ENCODE measurements at regions not wholly inside any gene's neighbourhood (a gene's known extent, or its start where the extent isn't known, plus 50 kb on each side); places are given as distances from the start of the nearest gene placed in this dataset.
A peak's percentile ranks its signal among the peaks of the same experiment; 100 is the strongest.
"Not testable (repeated sequence)": the region's sequence is repeated elsewhere in the genome, so short reads cannot be mapped to it uniquely, and the experiment has no call there.

- DNase-seq (ENCODE audit: low spot score): not testable (repeated sequence)
Observed at GRCh38 chr9:62874745-62875599, 1685.1 kb downstream of the SPATA31A7 start.

GRCh38 chr9:62877552-62877951 lies 1687.7 kb downstream of the SPATA31A7 start:
- DNase-seq (ENCODE audit: low spot score): not testable (repeated sequence)

DNA sequence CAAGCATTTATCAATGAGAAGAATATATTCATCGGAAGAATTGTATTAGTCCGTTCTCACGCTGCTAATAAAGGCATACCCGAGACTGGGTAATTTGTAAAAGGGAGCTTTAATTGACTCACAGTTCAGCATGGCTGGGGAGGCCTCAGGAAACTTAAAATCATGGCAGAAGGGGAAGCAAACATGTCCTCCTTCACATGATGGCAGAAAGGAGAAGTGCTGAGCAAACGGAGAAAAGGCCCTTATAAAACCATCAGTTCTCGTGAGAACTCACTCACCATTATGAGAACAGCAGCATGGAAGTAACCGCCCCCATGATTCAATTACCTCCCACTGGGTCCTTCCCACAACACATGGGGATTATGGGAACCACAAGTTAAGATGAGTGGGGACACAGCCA lies 1688.2 kb downstream of the SPATA31A7 start:
- not testable (repeated sequence) for DNase-seq (ENCODE audit: low spot score)

DNA sequence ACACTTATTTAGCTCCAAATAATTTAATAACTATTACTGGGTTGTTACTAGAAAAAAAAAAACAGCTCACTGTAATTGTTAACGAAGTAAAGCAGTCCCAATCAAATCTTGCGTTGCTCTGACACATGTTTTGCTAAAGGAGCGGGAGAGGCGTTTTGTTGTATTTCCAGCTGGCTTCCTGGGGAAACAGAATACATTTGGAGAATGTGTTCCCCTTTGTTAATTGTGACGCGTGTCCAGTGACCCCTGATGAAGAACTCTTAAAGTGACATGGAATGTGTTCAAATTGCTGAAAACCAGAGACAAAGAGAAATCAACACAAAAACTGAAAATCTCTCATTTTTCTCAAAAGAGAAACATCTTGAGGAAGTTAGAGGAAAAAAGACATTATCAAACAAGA lies 1690.6 kb downstream of the SPATA31A7 start:
- not testable (repeated sequence) for DNase-seq (ENCODE audit: low spot score)

GRCh38 chr9:62880971-62881370 lies 1691.1 kb downstream of the SPATA31A7 start:
- not testable (repeated sequence) for DNase-seq (ENCODE audit: low spot score)

DNA sequence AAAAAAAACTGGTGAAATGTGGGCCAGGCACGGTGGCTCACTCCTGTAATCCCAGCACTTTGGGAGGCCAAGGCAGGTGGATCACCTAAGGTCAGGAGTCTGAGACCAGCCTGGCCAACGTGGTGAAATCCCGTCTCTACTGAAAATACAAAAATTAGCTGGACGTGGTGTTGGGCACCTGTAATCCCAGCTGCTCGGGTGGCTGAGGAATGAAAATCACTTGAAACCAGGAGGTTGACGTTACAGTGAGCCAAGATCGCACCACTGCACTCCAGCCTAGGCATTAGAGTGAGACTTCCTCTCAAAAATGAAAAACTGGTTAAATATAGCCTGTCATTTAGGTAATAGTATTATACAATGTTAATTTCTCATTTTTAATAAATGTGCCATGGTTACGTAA lies 1692.0 kb downstream of the SPATA31A7 start:
- not testable (repeated sequence) for DNase-seq (ENCODE audit: low spot score)

DNA sequence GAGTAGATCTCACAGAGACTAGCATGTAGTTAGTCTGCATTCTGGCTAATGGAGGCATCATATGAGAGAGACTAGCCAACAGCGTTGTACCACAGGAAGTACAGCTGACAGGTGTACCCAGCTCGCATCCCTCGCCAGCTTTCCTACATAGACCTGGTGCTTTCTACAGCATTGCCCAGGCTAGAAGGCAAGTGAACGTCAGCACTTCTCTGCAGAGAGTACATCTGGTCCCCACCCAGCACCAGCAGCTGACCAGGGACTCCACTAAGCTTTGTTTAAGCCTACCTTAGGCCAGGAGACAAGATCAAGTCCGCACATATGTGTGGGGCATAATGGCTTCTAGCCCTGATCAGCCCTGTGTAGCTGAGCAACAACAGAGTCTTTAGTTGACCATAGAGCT lies 1692.9 kb downstream of the SPATA31A7 start:
- not testable (repeated sequence) for DNase-seq (ENCODE audit: low spot score)

DNA sequence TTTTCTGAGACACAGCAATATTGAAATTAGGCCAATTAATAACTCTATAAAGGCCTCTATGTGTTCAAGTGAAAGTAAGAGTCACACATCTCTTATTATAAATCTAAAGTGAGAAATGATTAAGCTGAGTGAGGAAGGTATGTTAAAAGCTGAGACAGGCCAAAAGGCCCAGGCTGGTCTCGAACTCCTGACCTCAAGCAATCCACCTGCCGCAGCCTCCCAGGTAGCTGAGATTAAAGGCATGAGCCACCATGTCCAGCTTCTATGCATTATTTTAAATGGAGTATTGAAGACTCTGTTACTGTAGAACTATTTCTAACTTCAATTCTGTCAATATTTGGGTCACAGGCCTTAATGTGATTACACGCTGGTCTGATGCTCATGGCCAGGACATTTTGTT lies 1706.9 kb downstream of the SPATA31A7 start:
- DNase-seq (ENCODE audit: low spot score): not testable (repeated sequence)

DNA sequence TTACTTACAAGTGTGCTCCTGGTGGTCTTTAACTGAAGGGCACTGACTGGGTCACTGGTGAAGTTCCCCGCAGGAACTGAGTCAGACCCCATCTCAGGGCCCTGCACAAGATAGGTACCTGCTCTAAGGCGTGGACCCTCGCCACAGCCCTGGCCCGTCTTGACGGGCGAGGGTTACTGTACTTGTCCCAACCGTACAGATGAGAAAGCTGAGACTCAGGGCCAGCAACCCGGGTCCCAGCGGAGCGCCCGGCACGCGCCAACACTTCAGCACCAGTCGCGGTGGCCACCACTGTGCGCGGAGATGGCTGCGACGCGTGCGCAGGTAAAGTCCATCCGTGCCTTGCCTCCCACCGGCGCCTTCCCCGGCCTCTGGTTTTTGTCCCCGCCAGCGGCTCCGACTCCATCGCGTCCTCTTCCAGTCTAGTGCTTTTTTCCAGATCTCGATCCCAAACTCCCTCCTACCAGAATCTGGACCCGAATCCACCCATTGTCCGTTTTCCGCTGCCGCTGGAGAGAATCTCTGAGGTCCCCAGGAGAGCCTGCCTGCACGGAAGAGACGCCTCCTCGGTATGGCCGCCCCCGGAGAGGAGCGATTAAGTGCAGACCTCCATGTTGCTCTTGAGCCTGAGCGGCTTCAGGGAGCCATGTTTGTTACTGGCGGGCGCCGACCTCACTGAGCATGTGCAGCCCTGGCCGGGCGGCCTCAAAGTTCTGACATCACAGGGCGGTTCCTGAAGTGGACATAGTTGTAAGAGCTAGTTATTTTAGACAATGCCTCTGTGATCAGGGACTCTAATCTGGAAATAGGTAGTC lies 1707.8 kb downstream of the SPATA31A7 start:
- peak; percentile 73 for DNase-seq (ENCODE audit: low spot score)

DNA sequence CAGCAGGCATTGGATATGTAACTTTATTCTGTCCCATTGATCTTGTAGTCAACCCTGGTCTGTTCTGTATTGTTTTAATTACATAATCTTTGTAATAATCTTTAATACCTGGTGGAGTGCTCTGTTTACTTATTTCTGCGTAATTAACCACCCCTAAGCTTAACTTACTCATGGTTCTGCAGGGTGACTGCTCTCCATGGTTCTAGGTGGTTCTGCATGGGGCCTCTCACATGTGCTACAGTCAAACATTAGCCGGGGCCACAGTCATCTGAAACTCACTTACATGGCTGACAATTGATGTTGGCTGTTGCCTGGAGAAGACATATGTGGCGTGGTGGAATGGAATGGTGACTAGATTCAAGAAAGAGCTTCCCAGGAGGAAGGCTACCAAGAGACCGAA lies 1709.8 kb downstream of the SPATA31A7 start:
- DNase-seq (ENCODE audit: low spot score): not testable (repeated sequence)

DNA sequence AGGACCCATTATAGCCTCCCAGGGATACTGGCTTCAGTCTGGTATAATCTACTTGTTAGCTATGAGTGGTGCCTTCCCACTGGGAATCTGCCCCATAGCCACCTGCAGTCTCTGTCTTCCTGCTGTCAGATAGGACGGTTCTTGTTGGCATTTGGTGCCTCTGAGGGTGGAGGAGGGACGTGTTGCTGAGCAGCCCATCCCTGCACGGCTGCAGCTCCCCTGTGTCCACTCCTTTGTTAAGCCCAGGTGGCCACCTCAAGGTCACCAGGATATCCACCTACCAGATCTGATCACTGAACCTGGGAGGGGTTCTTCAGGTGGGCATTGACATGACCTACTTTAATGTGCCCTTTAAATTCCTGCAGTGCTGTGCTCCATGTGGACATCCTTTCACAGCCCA lies 1714.2 kb downstream of the SPATA31A7 start:
- not testable (repeated sequence) for DNase-seq (ENCODE audit: low spot score)

- DNase-seq (ENCODE audit: low spot score): not testable (repeated sequence)
Observed at GRCh38 chr9:62905722-62906121, 1715.9 kb downstream of the SPATA31A7 start.

GRCh38 chr9:62907866-62908265 lies 1718.0 kb downstream of the SPATA31A7 start:
- DNase-seq (ENCODE audit: low spot score): not testable (repeated sequence)

DNA sequence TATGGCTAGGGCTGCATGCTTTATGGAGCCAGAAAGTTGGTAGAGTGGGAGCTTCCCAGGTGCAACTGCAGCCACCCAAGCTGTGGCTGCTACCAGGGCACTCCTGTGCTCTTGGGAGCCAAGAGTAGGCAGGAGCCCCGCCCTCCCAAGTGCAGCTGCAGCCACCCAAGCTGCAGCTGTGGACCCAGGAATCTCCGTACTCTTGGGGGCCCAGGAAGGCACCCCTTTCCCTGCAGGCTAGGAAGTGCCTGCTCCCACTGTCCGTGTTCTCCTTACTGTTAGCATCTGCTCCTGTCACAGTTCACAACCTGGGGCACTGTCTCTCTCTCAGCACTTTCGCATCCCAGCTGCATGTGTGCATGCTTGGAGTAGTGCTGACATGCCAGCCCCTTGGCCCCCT lies 1718.4 kb downstream of the SPATA31A7 start:
- DNase-seq (ENCODE audit: low spot score): not testable (repeated sequence)

GRCh38 chr9:62909447-62909846 lies 1719.6 kb downstream of the SPATA31A7 start:
- DNase-seq (ENCODE audit: low spot score): not testable (repeated sequence)

DNA sequence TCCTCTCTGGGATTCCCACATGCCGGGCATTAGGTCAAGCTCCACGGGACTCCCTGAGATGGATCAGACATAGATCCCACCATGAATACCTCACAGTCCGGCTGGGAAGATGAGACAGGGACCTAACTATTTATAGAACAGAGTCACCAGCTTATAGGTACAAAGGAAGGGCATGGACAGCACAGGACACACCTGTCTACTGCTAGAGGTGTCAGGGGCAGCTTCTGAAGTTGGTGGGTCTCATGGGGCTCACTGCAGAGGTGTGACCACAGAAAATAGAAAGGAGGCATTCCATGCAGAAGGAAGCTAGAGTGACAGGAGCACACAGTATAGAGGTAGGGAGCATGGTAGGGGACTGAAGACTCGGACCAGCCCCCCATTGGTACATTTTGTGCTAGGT lies 1722.4 kb downstream of the SPATA31A7 start:
- not testable (repeated sequence) for DNase-seq (ENCODE audit: low spot score)

DNA sequence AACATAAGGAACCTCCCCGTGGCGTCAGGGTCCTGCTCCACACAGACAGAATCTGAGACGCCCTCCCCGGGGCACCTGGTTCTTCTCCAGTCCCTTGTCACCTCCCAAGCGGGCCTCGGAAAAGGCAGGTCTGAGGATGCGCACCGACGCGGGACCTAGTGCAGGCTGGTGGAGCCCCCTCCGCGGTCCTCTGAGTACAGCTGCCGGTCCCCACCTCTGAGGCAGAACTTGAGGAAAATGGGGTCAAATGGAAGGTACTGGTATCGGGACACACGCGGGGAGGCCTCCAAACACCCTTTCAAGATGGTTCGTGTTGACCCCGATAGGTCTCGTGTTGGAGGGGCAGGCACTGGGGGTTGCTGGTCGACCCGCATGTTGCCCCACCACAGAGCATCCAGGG lies 1725.3 kb downstream of the SPATA31A7 start:
- not testable (repeated sequence) for DNase-seq (ENCODE audit: low spot score)

DNA sequence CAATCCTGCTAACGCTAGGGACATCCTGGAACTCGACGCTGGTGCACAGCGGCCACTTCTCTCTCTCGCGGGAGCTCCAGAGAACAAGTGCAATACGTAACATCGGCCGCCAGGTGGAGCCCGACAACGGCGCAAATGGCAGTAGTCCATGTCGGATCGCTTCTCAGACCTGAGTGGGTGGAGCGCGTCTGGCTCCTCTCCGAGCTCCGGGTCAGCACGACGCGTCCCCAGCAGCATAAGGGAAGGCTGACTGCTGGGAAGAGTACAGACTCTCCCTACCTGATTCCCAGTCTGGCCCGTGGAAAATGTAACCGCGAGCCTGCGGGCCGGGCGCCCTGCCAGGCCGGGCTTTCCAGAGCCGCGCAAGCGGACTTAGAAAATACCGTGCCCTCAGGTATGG lies 1725.8 kb downstream of the SPATA31A7 start:
- DNase-seq (ENCODE audit: low spot score): not testable (repeated sequence)

GRCh38 chr9:62918648-62919385 lies 1729.0 kb downstream of the SPATA31A7 start:
- not testable (repeated sequence) for DNase-seq (ENCODE audit: low spot score)

- DNase-seq (ENCODE audit: low spot score): not testable (repeated sequence)
Observed at GRCh38 chr9:62931484-62931883, 1741.6 kb downstream of the SPATA31A7 start.

DNA sequence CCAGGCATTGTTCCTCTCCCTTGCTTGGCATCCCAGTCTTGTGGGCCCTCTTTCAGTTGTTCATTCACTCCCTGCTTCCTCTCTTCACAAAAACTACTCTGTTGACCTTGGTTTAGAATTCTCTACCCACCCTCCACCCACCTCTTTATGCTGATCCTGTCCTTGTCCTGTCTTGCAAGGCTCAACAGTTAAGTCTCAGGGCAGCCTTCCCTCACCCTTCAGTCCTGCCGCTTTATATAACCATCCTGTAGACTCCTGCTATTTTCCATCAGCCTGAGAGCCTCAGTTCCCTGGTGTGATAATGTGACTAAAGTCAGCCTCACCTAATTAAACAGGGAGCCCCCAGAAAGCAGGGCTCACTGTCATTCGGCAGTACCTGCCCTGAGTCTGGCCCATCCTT lies 1763.0 kb downstream of the SPATA31A7 start:
- not testable (repeated sequence) for DNase-seq (ENCODE audit: low spot score)
